ENCODE measurements at regions not wholly inside any gene's neighbourhood (a gene's known extent, or its start where the extent isn't known, plus 50 kb on each side); places are given as distances from the start of the nearest gene placed in this dataset.
"Not testable (repeated sequence)": the region's sequence is repeated elsewhere in the genome, so short reads cannot be mapped to it uniquely, and the experiment has no call there.

- ATAC-seq (no peak), DNase-seq (ENCODE audit: low spot score) (no peak)
Measured at GRCh38 chr12:41697161-41697560, 447.5 kb downstream of the GXYLT1 start.

GRCh38 chr12:41684997-41685396, 459.7 kb downstream of the GXYLT1 start:
- no peak for DNase-seq (ENCODE audit: low spot score)
- peak; percentile 51 for ATAC-seq

- ATAC-seq (no peak), DNase-seq (ENCODE audit: low spot score) (no peak)
Measured at GRCh38 chr12:41683513-41684240, 461.0 kb downstream of the GXYLT1 start.

GRCh38 chr12:41683023-41683422, 461.7 kb downstream of the GXYLT1 start:
- ATAC-seq (no peak), DNase-seq (ENCODE audit: low spot score) (no peak)

GRCh38 chr12:41681898-41682297, 462.8 kb downstream of the GXYLT1 start:
- ATAC-seq (no peak), DNase-seq (ENCODE audit: low spot score) (no peak)

GRCh38 chr12:41680155-41680554, 464.5 kb downstream of the GXYLT1 start:
- peak; percentile 78 for ATAC-seq
- no peak for DNase-seq (ENCODE audit: low spot score)

- peak; percentile 48 for ATAC-seq
- DNase-seq (ENCODE audit: low spot score): no peak
Measured at GRCh38 chr12:41663598-41664265, 475.6 kb downstream of the PDZRN4 start.

- DNase-seq (ENCODE audit: low spot score): no peak
- ATAC-seq: no peak
Measured at GRCh38 chr12:41661141-41661765, 473.1 kb downstream of the PDZRN4 start.

- ATAC-seq (no peak), DNase-seq (ENCODE audit: low spot score) (no peak)
Measured at GRCh38 chr12:41656454-41656853, 468.3 kb downstream of the PDZRN4 start.

- no peak for ATAC-seq
Measured at GRCh38 chr12:41653386-41654326, 465.5 kb downstream of the PDZRN4 start.

GRCh38 chr12:41652981-41653380, 464.9 kb downstream of the PDZRN4 start:
- ATAC-seq: no peak
- no peak for DNase-seq (ENCODE audit: low spot score)

More at GRCh38 chr12:41653386-41654326, 465.5 kb downstream of the PDZRN4 start:
- no peak for DNase-seq (ENCODE audit: low spot score)

GRCh38 chr12:41645624-41646023, 457.5 kb downstream of the PDZRN4 start:
- no peak for ATAC-seq
- DNase-seq (ENCODE audit: low spot score): no peak

- not testable (repeated sequence) for DNase-seq (ENCODE audit: low spot score); ATAC-seq
Measured at GRCh38 chr12:41642808-41643207, 454.7 kb downstream of the PDZRN4 start.

GRCh38 chr12:41636653-41637052, 448.5 kb downstream of the PDZRN4 start:
- DNase-seq (ENCODE audit: low spot score) (no peak), ATAC-seq (no peak)

- no peak for DNase-seq (ENCODE audit: low spot score)
- no peak for ATAC-seq
Measured at GRCh38 chr12:41635626-41636364, 447.7 kb downstream of the PDZRN4 start.

GRCh38 chr12:41634091-41634490, 446.0 kb downstream of the PDZRN4 start:
- ATAC-seq: no peak

GRCh38 chr12:41629611-41630010, 441.5 kb downstream of the PDZRN4 start:
- ATAC-seq (no peak), DNase-seq (ENCODE audit: low spot score) (no peak)

More at GRCh38 chr12:41634091-41634490, 446.0 kb downstream of the PDZRN4 start:
- DNase-seq (ENCODE audit: low spot score): no peak

GRCh38 chr12:41627476-41627875, 439.4 kb downstream of the PDZRN4 start:
- ATAC-seq: no peak
- DNase-seq (ENCODE audit: low spot score): no peak

GRCh38 chr12:41624571-41624970, 436.5 kb downstream of the PDZRN4 start:
- no peak for DNase-seq (ENCODE audit: low spot score)
- ATAC-seq: no peak

All from left lobe of liver (tissue), 2 donors.